Panc1 (cell line): ENCODE measurements at regions not wholly inside any gene's neighbourhood (a gene's known extent, or its start where the extent isn't known, plus 50 kb on each side); places are given as distances from the start of the nearest gene placed in this dataset.
A peak's percentile ranks its signal among the peaks of the same experiment; 100 is the strongest.

ENCODE experiments used
- ATAC-seq: fragments of 200-7000 bp; cut with Tn5 transposase; 2 replicates; pipeline ENCODE4 v1.9.1; 2020; ENCODE audit warnings: mild to moderate bottlenecking, moderate library complexity
- BruUV-seq: library from RNA; stranded (reverse); fragments of 400-500 nt; replicated peaks from 2 replicates; lab custom pipeline; 2021; lab: Mats Ljungman, UMichigan
- CTCF ChIA-PET: fragments of 300-600 bp; sonication (Branson Sonifier 250); formaldehyde crosslinking; loops from one replicate; lab custom pipeline; 2022; ENCODE audit warnings: antibody characterized with exemption; lab: Charles Lee
- POLR2A ChIA-PET: fragments of 300-600 bp; sonication (Branson Sonifier 250); formaldehyde crosslinking; loops from one replicate; lab custom pipeline; 2022; ENCODE audit warnings: antibody characterized with exemption; lab: Charles Lee
- DNase-seq: peaks from one replicate; pipeline ENCODE4 v3.0.0-alpha.2; 2010; ENCODE audit warnings: low read depth, low spot score
- H3K27ac ChIP-seq: 2 replicates; pipeline ENCODE4 v1.5.1; 2011; ENCODE audit warnings: mild to moderate bottlenecking, low read length, inconsistent platforms
- H3K27me3 ChIP-seq: fragments of 200-500 bp; sonication (Bioruptor generic); 2 replicates; pipeline ENCODE4 v1.6.0; 2014; ENCODE audit warnings: low read length, inconsistent platforms; ENCODE audit not compliant: control insufficient read depth, insufficient read depth
- H3K36me3 ChIP-seq: fragments of 200-500 bp; sonication (Bioruptor generic); 2 replicates; pipeline ENCODE4 v1.5.1; 2014; ENCODE audit warnings: inconsistent platforms, mild to moderate bottlenecking, low read length, moderate library complexity; ENCODE audit not compliant: control insufficient read depth, insufficient read depth
- H3K4me1 ChIP-seq: 2 replicates; pipeline ENCODE4 v1.5.1; 2011; ENCODE audit warnings: inconsistent platforms, mild to moderate bottlenecking, low read length, moderate library complexity; ENCODE audit not compliant: control insufficient read depth, insufficient read depth
- H3K4me3 ChIP-seq, 2 experiments: 2 replicates each; pipeline ENCODE4 v1.5.1; 2011 to 2012; ENCODE audit warnings: low read depth in 2 of 2, low read length in 2 of 2, mild to moderate bottlenecking in 2 of 2, inconsistent platforms in 1 of 2, moderate library complexity in 1 of 2
- H3K9me3 ChIP-seq: fragments of 200-500 bp; sonication (Bioruptor generic); 2 replicates; pipeline ENCODE4 v1.5.1; 2014; ENCODE audit warnings: low read depth, mild to moderate bottlenecking, inconsistent platforms, low read length, moderate library complexity; ENCODE audit not compliant: control insufficient read depth, insufficient read depth
- POLR2AphosphoS5 ChIP-seq: IDR thresholded peaks from 2 replicates; pipeline ENCODE4 v1.6.1; 2012; ENCODE audit warnings: mild to moderate bottlenecking, low read depth, low read length, moderate library complexity
- SIN3A ChIP-seq: IDR thresholded peaks from 2 replicates; pipeline ENCODE4 v1.6.1; 2012; ENCODE audit warnings: low read depth, mild to moderate bottlenecking, low read length, moderate library complexity, borderline replicate concordance; ENCODE audit not compliant: insufficient read depth
- TCF7L2 ChIP-seq: IDR thresholded peaks from 2 replicates; pipeline ENCODE4 v1.6.1; 2011; ENCODE audit warnings: mild to moderate bottlenecking, low read depth, low read length, inconsistent platforms
- in situ Hi-C: cut with HindIII; loops from 2 replicates; pipeline ENCODE4 v1.10.0; 2016; ENCODE audit warnings: low sequenced_read_pairs, low pct_unique_long_range_greater_than_20kb
- intact Hi-C: fragments of 100-400 bp; cut with micrococcal nuclease; formaldehyde crosslinking; loops from one replicate; pipeline ENCODE4 v1.10.0; 2022; ENCODE audit not compliant: unreplicated experiment
- TF ChIP-seq, protein P1 (sequence below), 2 experiments: IDR thresholded peaks; 2 replicates each; pipeline ENCODE4 v1.6.1; 2011 to 2012; ENCODE audit warnings: low read depth in 2 of 2, control low read depth in 1 of 2, low read length in 1 of 2, mild to moderate bottlenecking in 1 of 2, moderate library complexity in 1 of 2; ENCODE audit not compliant: insufficient read depth in 1 of 2
- TF ChIP-seq, protein P2 (sequence below): fragments of 450-650 bp; IDR thresholded peaks from 2 replicates; pipeline ENCODE4 v1.5.1; 2017; ENCODE audit warnings: mild to moderate bottlenecking

DNA sequence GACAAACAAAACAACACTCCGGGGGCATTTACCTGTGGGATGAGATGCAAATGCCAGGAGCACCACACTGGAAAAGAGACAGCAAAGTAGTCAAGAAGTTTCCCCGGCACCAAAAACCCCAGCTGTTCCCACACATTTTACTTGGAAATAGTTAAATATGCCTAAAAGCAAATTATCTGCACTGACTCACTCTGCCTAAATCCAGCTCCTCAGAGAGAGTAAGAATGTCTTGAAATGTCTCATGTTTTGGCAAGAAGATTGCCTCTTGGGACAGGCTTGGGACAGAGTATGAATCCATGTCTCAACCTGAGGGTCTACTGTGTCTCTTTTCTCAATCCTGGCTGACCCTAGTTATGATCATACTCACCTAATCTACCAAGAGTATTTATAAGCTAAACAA, 87.5 kb upstream of the RIOK3 start:
- ChIA-PET CTCF (no interaction called here), POLR2A (no interaction called here)
- in situ Hi-C loops (no loop called here), intact Hi-C loops (no loop called here)
- Histone ChIP-seq H3K27me3 (no peaks in the 10 kb centered on the region), H3K9me3 (no peaks in the 10 kb centered on the region), H3K27ac (peak overlapping the region; percentile 45), H3K4me3 (no peak overlapping the region), H3K4me1 (peaks cover 27% of the 10 kb centered on the region), H3K36me3 (no peaks in the 10 kb centered on the region)
- no TSS peak for BruUV-seq
- TF ChIP-seq SIN3A (no peak), TCF7L2 (no peak)
- DNase-seq = no peak
- no peak for ATAC-seq

DNA sequence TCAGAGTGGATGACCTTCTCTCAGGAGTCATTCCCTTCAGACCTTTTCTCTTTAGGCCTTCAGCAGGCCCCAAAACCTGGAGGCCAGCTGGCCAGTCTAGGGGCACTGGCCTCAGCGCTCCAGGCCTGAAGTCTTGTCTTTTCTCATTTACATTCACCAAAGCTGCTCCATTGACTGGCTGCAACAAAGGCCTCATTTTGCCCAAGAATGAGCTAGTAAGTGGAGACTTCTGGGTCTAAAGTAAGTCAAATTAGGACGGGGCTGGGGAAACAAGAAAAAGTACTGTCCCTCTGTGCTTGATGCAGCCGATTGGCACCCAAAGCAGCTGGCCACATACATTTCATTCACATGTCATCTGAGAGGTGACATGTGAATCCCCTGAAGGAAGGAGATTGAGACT, 83.8 kb upstream of the RIOK3 start:
- no peak for TF ChIP-seq SIN3A
- no peak for TF ChIP-seq POLR2AphosphoS5
- TF ChIP-seq, protein P1, sequence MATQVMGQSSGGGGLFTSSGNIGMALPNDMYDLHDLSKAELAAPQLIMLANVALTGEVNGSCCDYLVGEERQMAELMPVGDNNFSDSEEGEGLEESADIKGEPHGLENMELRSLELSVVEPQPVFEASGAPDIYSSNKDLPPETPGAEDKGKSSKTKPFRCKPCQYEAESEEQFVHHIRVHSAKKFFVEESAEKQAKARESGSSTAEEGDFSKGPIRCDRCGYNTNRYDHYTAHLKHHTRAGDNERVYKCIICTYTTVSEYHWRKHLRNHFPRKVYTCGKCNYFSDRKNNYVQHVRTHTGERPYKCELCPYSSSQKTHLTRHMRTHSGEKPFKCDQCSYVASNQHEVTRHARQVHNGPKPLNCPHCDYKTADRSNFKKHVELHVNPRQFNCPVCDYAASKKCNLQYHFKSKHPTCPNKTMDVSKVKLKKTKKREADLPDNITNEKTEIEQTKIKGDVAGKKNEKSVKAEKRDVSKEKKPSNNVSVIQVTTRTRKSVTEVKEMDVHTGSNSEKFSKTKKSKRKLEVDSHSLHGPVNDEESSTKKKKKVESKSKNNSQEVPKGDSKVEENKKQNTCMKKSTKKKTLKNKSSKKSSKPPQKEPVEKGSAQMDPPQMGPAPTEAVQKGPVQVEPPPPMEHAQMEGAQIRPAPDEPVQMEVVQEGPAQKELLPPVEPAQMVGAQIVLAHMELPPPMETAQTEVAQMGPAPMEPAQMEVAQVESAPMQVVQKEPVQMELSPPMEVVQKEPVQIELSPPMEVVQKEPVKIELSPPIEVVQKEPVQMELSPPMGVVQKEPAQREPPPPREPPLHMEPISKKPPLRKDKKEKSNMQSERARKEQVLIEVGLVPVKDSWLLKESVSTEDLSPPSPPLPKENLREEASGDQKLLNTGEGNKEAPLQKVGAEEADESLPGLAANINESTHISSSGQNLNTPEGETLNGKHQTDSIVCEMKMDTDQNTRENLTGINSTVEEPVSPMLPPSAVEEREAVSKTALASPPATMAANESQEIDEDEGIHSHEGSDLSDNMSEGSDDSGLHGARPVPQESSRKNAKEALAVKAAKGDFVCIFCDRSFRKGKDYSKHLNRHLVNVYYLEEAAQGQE (IDR thresholded peaks at IDR 0.05; ENCODE audit: insufficient read depth in 1 of 2, low read depth in 2 of 2, low read length in 1 of 2) = no peak
- TF ChIP-seq TCF7L2 = no peak
- TF ChIP-seq, protein P2, sequence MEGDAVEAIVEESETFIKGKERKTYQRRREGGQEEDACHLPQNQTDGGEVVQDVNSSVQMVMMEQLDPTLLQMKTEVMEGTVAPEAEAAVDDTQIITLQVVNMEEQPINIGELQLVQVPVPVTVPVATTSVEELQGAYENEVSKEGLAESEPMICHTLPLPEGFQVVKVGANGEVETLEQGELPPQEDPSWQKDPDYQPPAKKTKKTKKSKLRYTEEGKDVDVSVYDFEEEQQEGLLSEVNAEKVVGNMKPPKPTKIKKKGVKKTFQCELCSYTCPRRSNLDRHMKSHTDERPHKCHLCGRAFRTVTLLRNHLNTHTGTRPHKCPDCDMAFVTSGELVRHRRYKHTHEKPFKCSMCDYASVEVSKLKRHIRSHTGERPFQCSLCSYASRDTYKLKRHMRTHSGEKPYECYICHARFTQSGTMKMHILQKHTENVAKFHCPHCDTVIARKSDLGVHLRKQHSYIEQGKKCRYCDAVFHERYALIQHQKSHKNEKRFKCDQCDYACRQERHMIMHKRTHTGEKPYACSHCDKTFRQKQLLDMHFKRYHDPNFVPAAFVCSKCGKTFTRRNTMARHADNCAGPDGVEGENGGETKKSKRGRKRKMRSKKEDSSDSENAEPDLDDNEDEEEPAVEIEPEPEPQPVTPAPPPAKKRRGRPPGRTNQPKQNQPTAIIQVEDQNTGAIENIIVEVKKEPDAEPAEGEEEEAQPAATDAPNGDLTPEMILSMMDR = no peak
- intact Hi-C loops = no loop called here
- H3K4me1 ChIP-seq = peaks cover 11% of the 10 kb centered on the region
- no TSS peak for BruUV-seq
- no peaks in the 10 kb centered on the region for H3K36me3 ChIP-seq
- no peaks in the 10 kb centered on the region for H3K27me3 ChIP-seq
- no peak overlapping the region for H3K4me3 ChIP-seq
- in situ Hi-C loops = no loop called here
- POLR2A ChIA-PET = no interaction called here
- CTCF ChIA-PET = no interaction called here
- no peaks in the 10 kb centered on the region for H3K9me3 ChIP-seq
- DNase-seq (no peak), ATAC-seq (no peak)
- peak overlapping the region; percentile 14; the same call in 1 of the 2 replicates for H3K27ac ChIP-seq

DNA sequence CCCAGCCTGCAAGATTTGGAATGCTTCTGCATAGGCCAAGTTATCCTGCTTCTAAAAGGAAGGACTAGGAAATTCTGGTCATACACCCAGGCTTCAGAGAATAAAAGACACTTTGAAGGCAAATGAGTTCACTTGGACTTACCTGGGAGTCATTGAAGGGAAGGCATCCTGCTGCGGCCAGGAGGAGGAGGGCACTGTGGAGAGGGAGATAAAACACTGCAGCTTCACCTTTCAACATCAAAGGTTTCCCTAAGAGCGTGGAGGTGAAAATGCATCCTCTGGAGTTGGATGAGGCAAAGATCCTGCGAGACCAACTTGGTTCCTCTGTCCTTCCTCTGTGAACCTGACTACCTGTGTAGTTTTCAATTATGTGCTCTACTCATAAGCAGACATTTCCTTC, 79.5 kb upstream of the RIOK3 start:
- Histone ChIP-seq H3K4me3 (no peak overlapping the region), H3K9me3 (no peaks in the 10 kb centered on the region), H3K27ac (peak overlapping the region; percentile 37; the same call in 1 of the 2 replicates), H3K4me1 (peaks cover 24% of the 10 kb centered on the region), H3K27me3 (no peaks in the 10 kb centered on the region), H3K36me3 (no peaks in the 10 kb centered on the region)
- ATAC-seq (no peak), DNase-seq (no peak)
- in situ Hi-C loops (no loop called here), intact Hi-C loops (no loop called here)
- POLR2A ChIA-PET = no interaction called here
- no TSS peak for BruUV-seq
- CTCF ChIA-PET = no interaction called here
- TF ChIP-seq, protein P1 (IDR thresholded peaks at IDR 0.05; ENCODE audit: insufficient read depth in 1 of 2, low read depth in 2 of 2, low read length in 1 of 2) = no peak
- TF ChIP-seq POLR2AphosphoS5 (no peak), SIN3A (no peak), TCF7L2 (no peak)
